HG03064 (cell line): ENCODE measurements at regions not wholly inside any gene's neighbourhood (a gene's known extent, or its start where the extent isn't known, plus 50 kb on each side); places are given as distances from the start of the nearest gene placed in this dataset.

Experiments
- ATAC-seq: cut with Tn5 transposase; IDR thresholded peaks from one replicate; pipeline ENCODE4 v1.9.1; 2021; ENCODE audit warnings: low read depth; ENCODE audit not compliant: unreplicated experiment

- no peak for ATAC-seq
These were observed 109.5 kb upstream of the LMO4 start for GRCh38 chr1:87219141-87219540.

- no peak for ATAC-seq
These were observed 109.1 kb upstream of the LMO4 start for GRCh38 chr1:87219626-87220025.

GRCh38 chr1:87220993-87221392, 107.7 kb upstream of the LMO4 start:
- no peak for ATAC-seq

- no peak for ATAC-seq
These were observed 104.5 kb upstream of the LMO4 start for GRCh38 chr1:87224201-87224600.

- ATAC-seq, result no peak
These were observed 103.5 kb upstream of the LMO4 start for GRCh38 chr1:87225171-87225570.

GRCh38 chr1:87226341-87226760, 102.3 kb upstream of the LMO4 start:
- no peak for ATAC-seq

GRCh38 chr1:87227651-87228050, 101.0 kb upstream of the LMO4 start:
- ATAC-seq, result no peak

GRCh38 chr1:87230501-87230900, 98.2 kb upstream of the LMO4 start:
- no peak for ATAC-seq

- ATAC-seq, result no peak
These were observed 96.8 kb upstream of the LMO4 start for GRCh38 chr1:87231703-87232367.

GRCh38 chr1:87236585-87236984, 92.1 kb upstream of the LMO4 start:
- ATAC-seq, result no peak

DNA sequence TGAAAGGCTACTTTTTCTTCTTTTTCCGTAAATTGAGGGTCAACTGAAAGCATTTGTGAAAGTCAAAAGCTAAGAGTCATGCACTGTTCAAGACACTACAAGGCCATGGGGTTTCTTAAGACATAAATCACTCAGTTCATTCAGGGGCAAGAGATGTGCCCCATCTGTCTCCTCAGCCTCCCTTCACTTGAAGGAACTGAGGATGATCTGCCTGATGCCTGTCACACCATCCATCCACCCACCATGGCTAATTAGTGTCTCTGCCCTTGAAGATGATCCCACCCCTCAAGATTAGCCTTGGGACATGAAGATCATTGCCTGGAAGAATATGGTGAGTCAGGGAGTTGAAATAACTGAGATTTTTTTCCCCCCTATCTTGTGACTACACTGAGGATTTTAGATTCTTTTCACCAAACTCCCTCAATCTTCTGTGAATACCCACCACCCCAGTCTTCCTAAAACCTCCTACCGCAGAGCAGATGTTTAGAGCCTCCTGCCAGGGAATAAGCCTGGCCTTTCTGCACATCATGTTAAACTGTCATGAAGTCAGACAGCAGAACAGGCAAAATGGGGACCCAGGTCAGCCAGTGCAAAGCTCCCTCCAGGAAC, 88.6 kb upstream of the LMO4 start:
- ATAC-seq, result no peak

DNA sequence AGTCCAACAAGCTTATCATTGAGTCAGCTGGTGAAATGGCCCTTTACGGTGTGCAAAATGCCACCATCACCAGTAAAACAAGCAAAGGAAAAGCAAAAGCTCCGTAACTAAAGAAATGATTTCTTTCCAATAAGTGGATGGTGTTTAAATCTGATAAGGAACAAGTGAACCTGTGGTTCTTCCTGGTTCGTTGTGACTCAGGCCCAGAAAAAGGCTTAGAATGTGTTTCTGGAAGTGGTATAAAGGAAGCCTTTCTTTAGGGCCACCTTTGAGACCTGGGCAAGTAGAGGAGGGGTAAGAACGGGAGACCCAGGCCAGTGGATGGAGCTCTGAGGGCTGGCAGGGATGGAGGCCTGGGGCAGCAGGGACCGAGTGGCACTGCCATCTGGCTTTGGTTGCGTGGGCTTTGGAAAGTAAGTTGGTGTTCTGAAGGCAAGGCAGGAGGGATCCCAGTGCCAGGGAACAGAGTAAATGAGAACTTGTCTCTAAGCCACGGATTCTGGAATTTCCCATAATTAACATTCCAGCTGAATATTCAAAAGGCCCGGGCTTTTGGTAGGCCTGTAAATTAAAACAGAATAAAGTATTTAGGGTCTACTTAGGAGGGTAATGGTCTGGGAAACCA, 87.9 kb upstream of the LMO4 start:
- no peak for ATAC-seq

- no peak for ATAC-seq
These were observed 86.1 kb upstream of the LMO4 start for GRCh38 chr1:87242445-87243185.

DNA sequence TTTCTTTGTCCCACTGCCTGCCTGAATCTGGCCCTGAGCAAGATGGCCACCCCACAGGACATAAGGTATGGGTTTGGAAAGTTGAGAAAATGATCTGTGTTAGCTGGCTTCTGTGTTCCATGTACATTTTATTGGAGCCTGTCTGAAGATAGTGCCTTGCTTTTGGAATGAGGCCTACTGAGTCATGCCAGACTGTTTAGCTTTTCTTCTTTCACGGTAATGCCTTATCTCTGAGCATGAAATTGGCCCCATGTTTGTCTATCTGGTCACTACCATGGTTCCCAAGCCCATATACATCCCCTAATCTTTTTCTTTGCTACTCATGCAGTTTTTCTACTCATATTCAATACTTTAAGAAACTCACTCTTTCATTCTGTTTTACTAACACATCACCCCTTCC, 85.1 kb upstream of the LMO4 start:
- ATAC-seq, result no peak

- ATAC-seq, result no peak
These were observed 82.2 kb upstream of the LMO4 start for GRCh38 chr1:87246436-87246835.

DNA sequence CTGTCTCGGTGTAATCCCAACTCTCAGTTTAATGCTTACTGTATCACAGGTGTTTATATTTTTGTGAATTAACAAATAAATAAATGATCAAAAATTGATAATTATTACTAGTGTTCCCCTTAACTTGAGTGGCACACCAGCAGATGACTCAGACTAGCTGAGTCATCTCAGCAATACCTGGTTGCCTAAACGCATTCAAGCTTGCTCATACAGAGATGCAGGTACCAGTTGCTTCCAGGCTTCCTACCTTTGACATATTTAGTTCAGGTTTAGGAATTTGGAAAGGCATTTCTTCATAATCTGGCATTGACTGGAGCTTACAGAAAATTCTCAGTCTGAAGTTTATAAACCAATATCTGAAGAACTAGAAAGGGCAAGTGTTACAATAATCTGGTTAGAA, 78.9 kb upstream of the LMO4 start:
- no peak for ATAC-seq

DNA sequence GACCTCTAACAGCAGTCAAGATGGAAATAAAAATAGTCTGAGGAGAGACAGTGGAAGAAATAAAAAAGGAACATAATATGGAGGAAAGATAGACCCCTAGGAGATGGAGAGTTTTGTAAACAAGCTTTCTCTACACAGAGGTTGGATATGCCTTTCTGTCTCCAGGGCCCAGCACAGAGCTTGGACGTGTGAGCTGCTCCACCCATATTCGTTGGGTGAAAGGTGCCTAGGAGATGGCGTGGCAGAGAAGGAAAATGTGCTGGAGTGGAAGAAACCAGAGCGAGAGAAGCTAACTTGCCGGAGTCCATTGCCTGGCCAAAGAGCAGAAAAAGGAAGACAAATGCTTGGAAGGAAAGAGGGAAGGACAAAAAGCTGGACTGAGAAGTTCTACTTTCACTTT, 78.3 kb upstream of the LMO4 start:
- ATAC-seq, result no peak

DNA sequence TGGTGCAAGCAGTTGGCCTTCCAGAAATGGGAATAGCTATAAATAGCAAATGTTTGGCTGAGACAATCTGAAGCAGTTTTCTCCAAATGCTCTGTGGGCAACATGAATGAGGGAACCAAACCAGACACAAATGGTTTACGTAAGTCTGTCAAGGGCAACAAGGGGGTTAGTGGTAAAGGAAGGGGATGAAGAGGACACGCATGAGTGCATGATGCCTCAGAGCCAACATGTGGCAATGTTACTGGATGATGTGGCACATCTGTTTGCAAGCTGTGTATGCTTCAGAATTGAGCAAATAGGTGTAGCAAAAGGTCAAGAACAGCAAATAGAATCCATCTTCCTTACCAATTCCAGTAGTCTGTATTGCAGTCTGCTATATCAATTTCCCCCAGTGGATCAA, 76.3 kb upstream of the LMO4 start:
- no peak for ATAC-seq

GRCh38 chr1:87262688-87263087, 66.0 kb upstream of the LMO4 start:
- ATAC-seq, result no peak

DNA sequence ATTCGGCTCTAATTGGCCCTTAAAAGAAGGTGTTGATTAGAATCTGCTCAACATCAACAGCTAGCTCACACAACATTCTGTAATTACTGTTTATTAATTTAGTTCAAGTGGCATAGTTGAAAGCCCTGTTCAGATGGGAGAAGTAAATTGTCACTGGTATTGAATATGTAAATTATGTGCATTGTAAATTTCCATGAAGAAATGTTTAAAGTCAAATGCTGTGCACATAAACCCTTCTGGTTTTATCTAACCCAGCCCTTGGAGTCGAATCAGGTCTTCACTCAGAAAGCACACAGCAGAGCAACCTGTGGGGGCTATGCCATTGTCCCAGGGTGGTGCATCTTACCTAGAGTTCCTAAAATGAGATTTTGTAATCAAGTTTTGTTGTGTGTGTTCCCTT, 65.4 kb upstream of the LMO4 start:
- no peak for ATAC-seq

DNA sequence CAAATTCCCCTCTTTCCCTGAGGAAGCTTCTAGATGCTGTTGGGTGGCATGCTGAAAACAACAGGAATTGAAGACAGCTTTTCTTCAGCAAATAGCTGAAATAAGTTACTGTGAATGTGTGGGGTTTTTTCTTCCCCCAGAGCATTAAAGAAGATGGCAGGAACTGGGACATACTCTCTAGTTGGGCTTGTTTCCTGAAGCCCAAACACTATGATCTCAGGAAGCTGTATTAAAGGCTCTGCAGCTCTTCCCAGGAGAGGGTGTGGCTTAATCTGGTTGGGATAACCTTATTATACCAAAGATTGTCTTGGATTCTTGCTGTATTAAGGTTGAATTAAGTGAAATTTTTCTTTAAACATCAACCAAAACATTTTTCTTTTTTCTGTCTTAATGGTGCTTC, 64.9 kb upstream of the LMO4 start:
- no peak for ATAC-seq

DNA sequence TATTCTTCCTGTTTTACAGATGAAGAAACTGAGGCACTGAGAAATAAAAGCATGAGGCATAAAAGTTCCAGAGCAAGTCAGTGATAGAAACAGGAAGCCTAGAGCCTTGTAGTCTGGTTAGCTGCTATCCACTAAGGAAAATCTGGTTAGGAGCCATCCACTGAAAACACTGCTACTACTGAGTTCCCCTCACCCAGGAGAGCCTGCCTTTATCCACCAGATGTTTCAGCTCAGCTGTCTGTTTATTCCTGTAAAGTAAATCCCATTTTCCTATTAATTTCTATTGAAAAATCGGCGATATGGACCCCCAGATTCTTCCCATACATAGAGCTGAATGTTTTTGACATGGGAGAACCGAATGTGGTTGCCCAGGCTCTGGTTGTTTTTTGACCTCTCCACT, 63.7 kb upstream of the LMO4 start:
- no peak for ATAC-seq
